Myocyte (in vitro differentiated cells): ENCODE measurements at regions not wholly inside any gene's neighbourhood (a gene's known extent, or its start where the extent isn't known, plus 50 kb on each side); places are given as distances from the start of the nearest gene placed in this dataset. TPM values are rescaled to one million over a fixed set of nuclear protein-coding genes. Genes with fewer than 3 reads are reported as not detected.

ENCODE experiments used
- microRNA-seq: library from miRNA; unstranded; fragments of <30 nt; microRNA quantifications from one replicate; pipeline ENCODE4, GENCODE V29; 2016

Small RNA genes lying in the stretch of these regions (microRNA-seq; reads per million reads assigned to microRNA genes)
- not detected for gene MIR4303
- gene MIR4495: not detected
